ENCODE measurements at regions not wholly inside any gene's neighbourhood (a gene's known extent, or its start where the extent isn't known, plus 50 kb on each side); places are given as distances from the start of the nearest gene placed in this dataset.

DNA sequence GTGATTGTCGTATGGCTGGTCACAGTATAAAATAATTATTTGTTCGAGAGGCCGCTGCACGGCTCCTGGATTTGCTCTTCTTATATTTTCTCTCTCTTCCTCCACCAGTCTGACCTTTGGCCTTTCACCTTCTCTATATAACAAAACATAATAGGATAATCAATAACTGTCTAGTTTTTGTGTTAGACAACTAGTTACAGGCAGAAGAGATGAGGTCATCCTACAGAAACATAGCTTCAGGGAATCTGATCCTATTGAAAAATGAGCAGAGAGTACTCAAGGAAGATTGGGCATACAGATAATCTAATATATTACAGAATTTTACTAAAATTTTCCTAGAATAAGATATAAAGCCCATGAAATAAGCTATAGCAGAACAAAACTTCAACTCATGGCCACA, 731.3 kb upstream of the SLC39A10 start:
- no peak overlapping the region for H3K27ac ChIP-seq (ENCODE audit: extremely low read depth, low read depth, low read length)
- CTCF ChIA-PET = no interaction called here
- POLR2A ChIA-PET = no interaction called here
- H3K36me3 ChIP-seq (ENCODE audit: control insufficient read depth in 2 of 2, insufficient read depth in 1 of 2, low read length in 2 of 2) = no peaks in the 10 kb centered on the region
- no peaks in the 10 kb centered on the region for H3K4me1 ChIP-seq (ENCODE audit: control insufficient read depth, insufficient read depth, low read length)
- no peak for TF ChIP-seq ZNF146 (tag by site-specific recombination; IDR thresholded peaks at IDR 0.05)
- no peak for TF ChIP-seq ZNF623 (tag by site-specific recombination; IDR thresholded peaks at IDR 0.05)
- TF ChIP-seq ZNF624 (tag by site-specific recombination; IDR thresholded peaks at IDR 0.05) = no peak
- no peak for TF ChIP-seq ZSCAN16 (tag by site-specific recombination; IDR thresholded peaks at IDR 0.05)
- H3K4me3 ChIP-seq (ENCODE audit: low read depth, low read length) = no peak overlapping the region
- no peaks in the 10 kb centered on the region for H3K9me3 ChIP-seq (ENCODE audit: control insufficient read depth, insufficient read depth, low read depth, low read length)

DNA sequence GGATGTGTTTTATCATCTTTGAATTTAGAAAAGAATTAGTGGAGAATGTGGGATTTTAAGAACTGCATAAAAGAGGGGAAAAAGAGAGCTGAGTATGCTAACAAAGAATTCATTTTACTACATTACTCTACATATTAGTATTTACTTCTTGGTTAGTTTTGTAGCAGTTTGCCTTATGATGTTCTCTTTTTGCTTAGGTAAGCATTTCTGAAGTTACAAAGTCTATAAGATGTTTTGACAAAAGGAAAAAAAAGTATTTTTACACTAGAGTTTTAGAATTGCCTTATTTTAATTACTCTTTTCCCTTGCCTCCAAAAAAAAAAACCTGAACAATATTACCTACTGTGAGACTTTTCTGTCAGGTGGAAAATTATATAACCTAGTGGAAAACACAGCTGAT, 739.5 kb upstream of the SLC39A10 start:
- no peak overlapping the region for H3K27ac ChIP-seq (ENCODE audit: extremely low read depth, low read depth, low read length)
- no peak overlapping the region for H3K4me3 ChIP-seq (ENCODE audit: low read depth, low read length)
- POLR2A ChIA-PET = no interaction called here
- no peaks in the 10 kb centered on the region for H3K36me3 ChIP-seq (ENCODE audit: control insufficient read depth in 2 of 2, insufficient read depth in 1 of 2, low read length in 2 of 2)
- TF ChIP-seq, protein P1, sequence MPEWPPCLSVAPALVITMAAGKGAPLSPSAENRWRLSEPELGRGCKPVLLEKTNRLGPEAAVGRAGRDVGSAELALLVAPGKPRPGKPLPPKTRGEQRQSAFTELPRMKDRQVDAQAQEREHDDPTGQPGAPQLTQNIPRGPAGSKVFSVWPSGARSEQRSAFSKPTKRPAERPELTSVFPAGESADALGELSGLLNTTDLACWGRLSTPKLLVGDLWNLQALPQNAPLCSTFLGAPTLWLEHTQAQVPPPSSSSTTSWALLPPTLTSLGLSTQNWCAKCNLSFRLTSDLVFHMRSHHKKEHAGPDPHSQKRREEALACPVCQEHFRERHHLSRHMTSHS (tag by site-specific recombination; IDR thresholded peaks at IDR 0.05) = no peak
- TF ChIP-seq ZNF514 (tag by site-specific recombination; IDR thresholded peaks at IDR 0.05) (no peak), OVOL3 (tag by site-specific recombination; IDR thresholded peaks at IDR 0.05) (no peak), MZF1 (tag by site-specific recombination; IDR thresholded peaks at IDR 0.05; ENCODE audit: borderline replicate concordance) (no peak), ZNF623 (tag by site-specific recombination; IDR thresholded peaks at IDR 0.05) (no peak), YY1 (tag by site-specific recombination; IDR thresholded peaks at IDR 0.05) (no peak), ZBTB48 (tag by site-specific recombination; IDR thresholded peaks at IDR 0.05) (no peak), ZBTB20 (tag by site-specific recombination; IDR thresholded peaks at IDR 0.05) (no peak), ZNF48 (tag by site-specific recombination; IDR thresholded peaks at IDR 0.05) (no peak), ZNF558 (tag by site-specific recombination; IDR thresholded peaks at IDR 0.05) (no peak)
- TF ChIP-seq, protein P2, sequence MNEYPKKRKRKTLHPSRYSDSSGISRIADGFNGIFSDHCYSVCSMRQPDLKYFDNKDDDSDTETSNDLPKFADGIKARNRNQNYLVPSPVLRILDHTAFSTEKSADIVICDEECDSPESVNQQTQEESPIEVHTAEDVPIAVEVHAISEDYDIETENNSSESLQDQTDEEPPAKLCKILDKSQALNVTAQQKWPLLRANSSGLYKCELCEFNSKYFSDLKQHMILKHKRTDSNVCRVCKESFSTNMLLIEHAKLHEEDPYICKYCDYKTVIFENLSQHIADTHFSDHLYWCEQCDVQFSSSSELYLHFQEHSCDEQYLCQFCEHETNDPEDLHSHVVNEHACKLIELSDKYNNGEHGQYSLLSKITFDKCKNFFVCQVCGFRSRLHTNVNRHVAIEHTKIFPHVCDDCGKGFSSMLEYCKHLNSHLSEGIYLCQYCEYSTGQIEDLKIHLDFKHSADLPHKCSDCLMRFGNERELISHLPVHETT (tag by site-specific recombination; IDR thresholded peaks at IDR 0.05) = no peak
- TF ChIP-seq, protein P3, sequence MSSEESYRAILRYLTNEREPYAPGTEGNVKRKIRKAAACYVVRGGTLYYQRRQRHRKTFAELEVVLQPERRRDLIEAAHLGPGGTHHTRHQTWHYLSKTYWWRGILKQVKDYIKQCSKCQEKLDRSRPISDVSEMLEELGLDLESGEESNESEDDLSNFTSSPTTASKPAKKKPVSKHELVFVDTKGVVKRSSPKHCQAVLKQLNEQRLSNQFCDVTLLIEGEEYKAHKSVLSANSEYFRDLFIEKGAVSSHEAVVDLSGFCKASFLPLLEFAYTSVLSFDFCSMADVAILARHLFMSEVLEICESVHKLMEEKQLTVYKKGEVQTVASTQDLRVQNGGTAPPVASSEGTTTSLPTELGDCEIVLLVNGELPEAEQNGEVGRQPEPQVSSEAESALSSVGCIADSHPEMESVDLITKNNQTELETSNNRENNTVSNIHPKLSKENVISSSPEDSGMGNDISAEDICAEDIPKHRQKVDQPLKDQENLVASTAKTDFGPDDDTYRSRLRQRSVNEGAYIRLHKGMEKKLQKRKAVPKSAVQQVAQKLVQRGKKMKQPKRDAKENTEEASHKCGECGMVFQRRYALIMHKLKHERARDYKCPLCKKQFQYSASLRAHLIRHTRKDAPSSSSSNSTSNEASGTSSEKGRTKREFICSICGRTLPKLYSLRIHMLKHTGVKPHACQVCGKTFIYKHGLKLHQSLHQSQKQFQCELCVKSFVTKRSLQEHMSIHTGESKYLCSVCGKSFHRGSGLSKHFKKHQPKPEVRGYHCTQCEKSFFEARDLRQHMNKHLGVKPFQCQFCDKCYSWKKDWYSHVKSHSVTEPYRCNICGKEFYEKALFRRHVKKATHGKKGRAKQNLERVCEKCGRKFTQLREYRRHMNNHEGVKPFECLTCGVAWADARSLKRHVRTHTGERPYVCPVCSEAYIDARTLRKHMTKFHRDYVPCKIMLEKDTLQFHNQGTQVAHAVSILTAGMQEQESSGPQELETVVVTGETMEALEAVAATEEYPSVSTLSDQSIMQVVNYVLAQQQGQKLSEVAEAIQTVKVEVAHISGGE (tag by site-specific recombination; conservative IDR thresholded peaks at IDR 0.05; ENCODE audit: low read depth) = no peak
- TF ChIP-seq, protein P4, sequence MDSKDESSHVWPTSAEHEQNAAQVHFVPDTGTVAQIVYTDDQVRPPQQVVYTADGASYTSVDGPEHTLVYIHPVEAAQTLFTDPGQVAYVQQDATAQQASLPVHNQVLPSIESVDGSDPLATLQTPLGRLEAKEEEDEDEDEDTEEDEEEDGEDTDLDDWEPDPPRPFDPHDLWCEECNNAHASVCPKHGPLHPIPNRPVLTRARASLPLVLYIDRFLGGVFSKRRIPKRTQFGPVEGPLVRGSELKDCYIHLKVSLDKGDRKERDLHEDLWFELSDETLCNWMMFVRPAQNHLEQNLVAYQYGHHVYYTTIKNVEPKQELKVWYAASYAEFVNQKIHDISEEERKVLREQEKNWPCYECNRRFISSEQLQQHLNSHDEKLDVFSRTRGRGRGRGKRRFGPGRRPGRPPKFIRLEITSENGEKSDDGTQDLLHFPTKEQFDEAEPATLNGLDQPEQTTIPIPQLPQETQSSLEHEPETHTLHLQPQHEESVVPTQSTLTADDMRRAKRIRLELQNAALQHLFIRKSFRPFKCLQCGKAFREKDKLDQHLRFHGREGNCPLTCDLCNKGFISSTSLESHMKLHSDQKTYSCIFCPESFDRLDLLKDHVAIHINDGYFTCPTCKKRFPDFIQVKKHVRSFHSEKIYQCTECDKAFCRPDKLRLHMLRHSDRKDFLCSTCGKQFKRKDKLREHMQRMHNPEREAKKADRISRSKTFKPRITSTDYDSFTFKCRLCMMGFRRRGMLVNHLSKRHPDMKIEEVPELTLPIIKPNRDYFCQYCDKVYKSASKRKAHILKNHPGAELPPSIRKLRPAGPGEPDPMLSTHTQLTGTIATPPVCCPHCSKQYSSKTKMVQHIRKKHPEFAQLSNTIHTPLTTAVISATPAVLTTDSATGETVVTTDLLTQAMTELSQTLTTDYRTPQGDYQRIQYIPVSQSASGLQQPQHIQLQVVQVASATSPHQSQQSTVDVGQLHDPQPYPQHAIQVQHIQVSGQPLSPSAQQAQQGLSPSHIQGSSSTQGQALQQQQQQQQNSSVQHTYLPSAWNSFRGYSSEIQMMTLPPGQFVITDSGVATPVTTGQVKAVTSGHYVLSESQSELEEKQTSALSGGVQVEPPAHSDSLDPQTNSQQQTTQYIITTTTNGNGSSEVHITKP (tag by site-specific recombination; IDR thresholded peaks at IDR 0.05) = no peak
- TF ChIP-seq, protein P5, sequence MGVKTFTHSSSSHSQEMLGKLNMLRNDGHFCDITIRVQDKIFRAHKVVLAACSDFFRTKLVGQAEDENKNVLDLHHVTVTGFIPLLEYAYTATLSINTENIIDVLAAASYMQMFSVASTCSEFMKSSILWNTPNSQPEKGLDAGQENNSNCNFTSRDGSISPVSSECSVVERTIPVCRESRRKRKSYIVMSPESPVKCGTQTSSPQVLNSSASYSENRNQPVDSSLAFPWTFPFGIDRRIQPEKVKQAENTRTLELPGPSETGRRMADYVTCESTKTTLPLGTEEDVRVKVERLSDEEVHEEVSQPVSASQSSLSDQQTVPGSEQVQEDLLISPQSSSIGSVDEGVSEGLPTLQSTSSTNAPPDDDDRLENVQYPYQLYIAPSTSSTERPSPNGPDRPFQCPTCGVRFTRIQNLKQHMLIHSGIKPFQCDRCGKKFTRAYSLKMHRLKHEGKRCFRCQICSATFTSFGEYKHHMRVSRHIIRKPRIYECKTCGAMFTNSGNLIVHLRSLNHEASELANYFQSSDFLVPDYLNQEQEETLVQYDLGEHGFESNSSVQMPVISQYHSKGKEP (tag by site-specific recombination; IDR thresholded peaks at IDR 0.05) = no peak
- no peaks in the 10 kb centered on the region for H3K9me3 ChIP-seq (ENCODE audit: control insufficient read depth, insufficient read depth, low read depth, low read length)
- H3K4me1 ChIP-seq (ENCODE audit: control insufficient read depth, insufficient read depth, low read length) = no peaks in the 10 kb centered on the region
- CTCF ChIA-PET = interaction anchor here (0.5 kb wide), 1 partner anchor 41 kb away, joined by 5 read pairs; no protein-coding TSS in a partner anchor
